Endothelial cell of umbilical vein (primary cell): ENCODE measurements at regions not wholly inside any gene's neighbourhood (a gene's known extent, or its start where the extent isn't known, plus 50 kb on each side); places are given as distances from the start of the nearest gene placed in this dataset.

Experiments
- EZH2 ChIP-seq: IDR thresholded peaks from 2 replicates; pipeline ENCODE4 v1.6.1; 2012; ENCODE audit warnings: borderline replicate concordance, low read depth, mild to moderate bottlenecking, moderate library complexity, low read length, inconsistent platforms; ENCODE audit not compliant: severe bottlenecking
- FOS ChIP-seq: IDR thresholded peaks from 2 replicates; pipeline ENCODE4 v1.6.1; 2011; ENCODE audit warnings: mild to moderate bottlenecking, low read length, moderate library complexity, borderline replicate concordance; ENCODE audit not compliant: insufficient read depth
- GATA2 ChIP-seq: IDR thresholded peaks from 2 replicates; pipeline ENCODE4 v1.7.0; 2011; ENCODE audit warnings: low read depth, mild to moderate bottlenecking, moderate library complexity, mixed read lengths, low read length; ENCODE audit not compliant: insufficient read length, insufficient read depth
- JUN ChIP-seq: IDR thresholded peaks from 2 replicates; pipeline ENCODE4 v1.6.1; 2011; ENCODE audit warnings: borderline replicate concordance, low read depth; ENCODE audit not compliant: insufficient read length, insufficient read depth
- MYC ChIP-seq: IDR thresholded peaks from one replicate; pipeline ENCODE4 v1.6.1; 2011; ENCODE audit warnings: mild to moderate bottlenecking, low read depth, low read length
- POLR2A ChIP-seq: IDR thresholded peaks from 2 replicates; pipeline ENCODE4 v1.6.1; 2012; ENCODE audit warnings: low read depth, mild to moderate bottlenecking, control low read depth, low read length
- POLR2AphosphoS5 ChIP-seq: IDR thresholded peaks from 2 replicates; pipeline ENCODE4 v1.6.1; 2012; ENCODE audit warnings: low read depth, mild to moderate bottlenecking, control low read depth, low read length, moderate library complexity; ENCODE audit not compliant: insufficient read depth
- TF ChIP-seq, protein P1 (sequence below), 2 donors: IDR thresholded peaks; 1 replicate in 1 of 2; 2 replicates in 1 of 2; pipeline ENCODE4 v1.5.1; 2011; ENCODE audit warnings: low read length in 2 of 2, mild to moderate bottlenecking in 2 of 2, moderate library complexity in 2 of 2, control low read depth in 1 of 2, inconsistent platforms in 1 of 2, low read depth in 1 of 2; ENCODE audit not compliant: insufficient read depth in 1 of 2; ENCODE audit errors: extremely low read depth in 1 of 2
- TF ChIP-seq, protein P2 (sequence below): IDR thresholded peaks from 2 replicates; pipeline ENCODE4 v1.6.1; 2011; ENCODE audit not compliant: insufficient read depth, insufficient read length

DNA sequence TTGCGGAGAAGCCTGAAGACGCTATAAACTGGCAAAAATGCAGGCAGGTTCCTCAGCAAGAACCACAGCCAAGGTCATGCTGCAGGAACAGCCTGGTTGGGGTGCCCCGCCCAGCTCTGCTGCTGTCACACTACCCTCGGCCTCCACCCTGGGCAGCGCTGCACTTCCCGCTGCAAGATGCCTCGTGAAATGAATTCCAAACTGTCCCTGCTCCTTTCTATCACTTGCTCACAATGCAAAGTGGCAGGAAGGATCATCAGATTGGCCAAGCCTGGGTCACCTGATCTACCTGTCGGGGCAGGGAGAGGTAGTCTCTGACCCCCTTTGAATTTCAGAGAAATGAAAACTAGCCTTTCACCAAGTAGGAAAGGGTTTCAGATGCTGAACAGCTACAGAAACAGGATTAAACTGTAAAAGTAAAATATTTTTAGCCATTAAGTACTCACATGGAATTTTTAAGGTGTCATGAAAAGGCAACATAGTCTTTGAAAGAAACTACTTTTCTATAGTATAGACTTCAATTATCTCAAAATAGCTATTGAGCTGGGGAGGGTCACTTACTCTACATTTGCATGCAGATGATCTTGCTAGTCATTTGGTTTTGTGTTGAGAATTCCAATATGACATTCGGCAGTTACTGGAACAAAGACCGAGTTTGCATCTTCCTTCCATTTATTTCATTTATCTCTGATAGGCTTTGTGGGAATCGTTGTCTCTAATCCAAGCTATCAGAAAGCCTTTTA lies 236.4 kb upstream of the ASCC3 start:
- TF ChIP-seq, protein P1, sequence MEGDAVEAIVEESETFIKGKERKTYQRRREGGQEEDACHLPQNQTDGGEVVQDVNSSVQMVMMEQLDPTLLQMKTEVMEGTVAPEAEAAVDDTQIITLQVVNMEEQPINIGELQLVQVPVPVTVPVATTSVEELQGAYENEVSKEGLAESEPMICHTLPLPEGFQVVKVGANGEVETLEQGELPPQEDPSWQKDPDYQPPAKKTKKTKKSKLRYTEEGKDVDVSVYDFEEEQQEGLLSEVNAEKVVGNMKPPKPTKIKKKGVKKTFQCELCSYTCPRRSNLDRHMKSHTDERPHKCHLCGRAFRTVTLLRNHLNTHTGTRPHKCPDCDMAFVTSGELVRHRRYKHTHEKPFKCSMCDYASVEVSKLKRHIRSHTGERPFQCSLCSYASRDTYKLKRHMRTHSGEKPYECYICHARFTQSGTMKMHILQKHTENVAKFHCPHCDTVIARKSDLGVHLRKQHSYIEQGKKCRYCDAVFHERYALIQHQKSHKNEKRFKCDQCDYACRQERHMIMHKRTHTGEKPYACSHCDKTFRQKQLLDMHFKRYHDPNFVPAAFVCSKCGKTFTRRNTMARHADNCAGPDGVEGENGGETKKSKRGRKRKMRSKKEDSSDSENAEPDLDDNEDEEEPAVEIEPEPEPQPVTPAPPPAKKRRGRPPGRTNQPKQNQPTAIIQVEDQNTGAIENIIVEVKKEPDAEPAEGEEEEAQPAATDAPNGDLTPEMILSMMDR (IDR thresholded peaks at IDR 0.05; ENCODE audit: extremely low read depth in 1 of 2, insufficient read depth in 1 of 2, low read depth in 1 of 2, low read length in 2 of 2) = no peak
- TF ChIP-seq EZH2 = no peak
- TF ChIP-seq FOS = no peak
- TF ChIP-seq, protein P2, sequence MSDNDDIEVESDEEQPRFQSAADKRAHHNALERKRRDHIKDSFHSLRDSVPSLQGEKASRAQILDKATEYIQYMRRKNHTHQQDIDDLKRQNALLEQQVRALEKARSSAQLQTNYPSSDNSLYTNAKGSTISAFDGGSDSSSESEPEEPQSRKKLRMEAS = no peak
- no peak for TF ChIP-seq MYC
- TF ChIP-seq POLR2A = no peak
- no peak for TF ChIP-seq POLR2AphosphoS5
- TF ChIP-seq GATA2 = no peak
- no peak for TF ChIP-seq JUN
